Fibroblast of skin of back (primary cell): ENCODE measurements at regions not wholly inside any gene's neighbourhood (a gene's known extent, or its start where the extent isn't known, plus 50 kb on each side); places are given as distances from the start of the nearest gene placed in this dataset.
"Not testable (repeated sequence)": the region's sequence is repeated elsewhere in the genome, so short reads cannot be mapped to it uniquely, and the experiment has no call there.

Experiments used
- DNase-seq: peaks from one replicate; pipeline ENCODE4 v3.0.0-alpha.2; 2013

- no peak for DNase-seq
These were observed 70.8 kb upstream of the HMGXB4 start for GRCh38 chr22:35186492-35186891.

- DNase-seq: not testable (repeated sequence)
These were observed 68.4 kb upstream of the HMGXB4 start for GRCh38 chr22:35188930-35189329.

- DNase-seq: no peak
These were observed 67.7 kb upstream of the HMGXB4 start for GRCh38 chr22:35189559-35189958.

- DNase-seq: peak; percentile 61
These were observed 65.9 kb upstream of the HMGXB4 start for GRCh38 chr22:35191412-35191811.

GRCh38 chr22:35192129-35192918 lies 65.0 kb upstream of the HMGXB4 start:
- DNase-seq: no peak

- no peak for DNase-seq
These were observed 62.1 kb upstream of the HMGXB4 start for GRCh38 chr22:35195226-35195625.

- DNase-seq: no peak
These were observed 61.5 kb upstream of the HMGXB4 start for GRCh38 chr22:35195821-35196220.

- no peak for DNase-seq
These were observed 60.2 kb upstream of the HMGXB4 start for GRCh38 chr22:35197071-35197470.

GRCh38 chr22:35197886-35198285 lies 59.4 kb upstream of the HMGXB4 start:
- no peak for DNase-seq

- DNase-seq: no peak
These were observed 58.6 kb upstream of the HMGXB4 start for GRCh38 chr22:35198738-35199137.

- no peak for DNase-seq
These were observed 54.9 kb upstream of the HMGXB4 start for GRCh38 chr22:35202376-35202775.

- DNase-seq: no peak
These were observed 53.7 kb upstream of the HMGXB4 start for GRCh38 chr22:35203583-35203982.

GRCh38 chr22:35204807-35205775 lies 52.2 kb upstream of the HMGXB4 start:
- no peak for DNase-seq

GRCh38 chr22:35205961-35206360 lies 51.3 kb upstream of the HMGXB4 start:
- peak; percentile 21 for DNase-seq

- DNase-seq: no peak
These were observed 50.4 kb upstream of the HMGXB4 start for GRCh38 chr22:35206889-35207288.
